Adrenal gland (tissue), 9 donors: ENCODE measurements at regions not wholly inside any gene's neighbourhood (a gene's known extent, or its start where the extent isn't known, plus 50 kb on each side); places are given as distances from the start of the nearest gene placed in this dataset.

ENCODE experiments used
- DNase-seq, 7 donors: peaks; one replicate each; pipeline ENCODE4 v3.0.0-alpha.2; 2019 to 2020
- H3K27ac ChIP-seq, 5 donors: fragments of 200-600 bp; sonication (generic) in 4 of 5; 1 replicate in 3 of 5; 2 replicates in 2 of 5; pipeline versions ENCODE4 v1.5.1 to v1.8.0; 2016 to 2020; ENCODE audit warnings: mild to moderate bottlenecking in 1 of 5
- H3K27me3 ChIP-seq: fragments of 200-600 bp; 2 replicates; pipeline ENCODE4 v1.8.0; 2021
- H3K36me3 ChIP-seq, 2 donors: fragments of 200-600 bp; replicated peaks in 1 of 2; 1 replicate in 1 of 2; 2 replicates in 1 of 2; pipeline versions ENCODE4 v1.5.1 to v1.8.0; 2018 to 2022
- H3K4me1 ChIP-seq, 2 donors: fragments of 200-600 bp; replicated peaks in 1 of 2; 1 replicate in 1 of 2; 2 replicates in 1 of 2; pipeline versions ENCODE4 v1.5.1 to v1.8.0; 2018 to 2021
- H3K4me3 ChIP-seq, 4 donors: fragments of 200-600 bp; sonication (generic) in 3 of 4; one replicate each; pipeline ENCODE4 v1.5.1; 2016 to 2018
- H3K9me3 ChIP-seq, 3 donors: fragments of 200-600 bp; sonication (generic) in 1 of 3; replicated peaks in 1 of 3; 1 replicate in 2 of 3; 2 replicates in 1 of 3; pipeline versions ENCODE4 v1.5.1 to v1.8.0; 2016 to 2021
- POLR2A ChIP-seq, 2 donors: fragments of 450-650 bp; IDR thresholded peaks; one replicate each; pipeline ENCODE4 v1.6.1; 2017; ENCODE audit warnings: antibody characterized with exemption in 2 of 2, mild to moderate bottlenecking in 2 of 2, moderate library complexity in 1 of 2
- WGBS, 4 donors: extraction: QIAGEN DNeasy Blood & Tissue Kit in 2 of 4; methylation state at CpG; one replicate each; pipeline versions ENCODE4 v1.1.5 to v1.1.7; 2013 to 2017; 5-methylcytosine and 5-hydroxymethylcytosine counted together
- intact Hi-C, 2 donors: fragments of 100-400 bp; cut with DNase I; formaldehyde crosslinking; loops; one replicate each; pipeline versions ENCODE4 v1.14.1 to v1.15.0; 2022 to 2023
- TF ChIP-seq, protein P1 (sequence below), 6 experiments: fragments of 450-650 bp in 4 of 6; fragments of 200-600 bp in 2 of 6; sonication (generic) in 1 of 6; IDR thresholded peaks; 1 replicate in 5 of 6; 2 replicates in 1 of 6; pipeline versions ENCODE4 v1.5.1 to v1.8.0; 2016 to 2021; ENCODE audit warnings: antibody characterized with exemption in 6 of 6, mild to moderate bottlenecking in 2 of 6, moderate library complexity in 1 of 6
- donor health status: healthy with polysubstance abuse.
- donor health status: Bipolar disorder and iron deficiency.
- donor health status: DM: yes; HTN: yes; CAD: no.
- donor health status: DM: no; HTN: no; CAD: no.
- donor health status: DM: no; HTN: no; CAD: no.

DNA sequence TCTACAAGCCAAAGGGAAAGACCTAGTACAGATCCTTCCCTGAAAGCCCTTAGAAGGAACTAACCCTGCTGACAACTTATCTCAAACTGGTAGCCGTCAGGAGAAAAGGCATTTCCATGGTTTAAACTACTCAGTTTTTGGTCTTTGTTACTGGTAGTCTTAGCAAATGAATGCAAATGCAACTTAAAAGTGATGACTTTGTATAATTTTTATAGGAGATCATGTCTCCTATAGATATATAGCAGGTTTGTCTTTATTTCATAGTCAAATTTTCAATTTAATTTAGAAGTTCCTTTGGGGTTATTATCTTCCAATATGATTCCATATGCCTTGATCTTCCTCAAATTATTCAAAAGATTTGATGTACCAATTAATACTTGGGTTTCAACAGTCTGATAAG is 1173.0 kb upstream of the CNTN5 start:
- Histone ChIP-seq H3K27me3 (no peaks in the 10 kb centered on the region), H3K9me3 (no peaks in the 10 kb centered on the region), H3K27ac (no peak overlapping the region), H3K36me3 (no peaks in the 10 kb centered on the region), H3K4me1 (no peaks in the 10 kb centered on the region), H3K4me3 (no peak overlapping the region)
- intact Hi-C loops, result no loop called here
- 75 to 88% (median 84%) methylated on average over 1 of the region's 1 CpG for WGBS, 4 donors
- TF ChIP-seq, protein P1, sequence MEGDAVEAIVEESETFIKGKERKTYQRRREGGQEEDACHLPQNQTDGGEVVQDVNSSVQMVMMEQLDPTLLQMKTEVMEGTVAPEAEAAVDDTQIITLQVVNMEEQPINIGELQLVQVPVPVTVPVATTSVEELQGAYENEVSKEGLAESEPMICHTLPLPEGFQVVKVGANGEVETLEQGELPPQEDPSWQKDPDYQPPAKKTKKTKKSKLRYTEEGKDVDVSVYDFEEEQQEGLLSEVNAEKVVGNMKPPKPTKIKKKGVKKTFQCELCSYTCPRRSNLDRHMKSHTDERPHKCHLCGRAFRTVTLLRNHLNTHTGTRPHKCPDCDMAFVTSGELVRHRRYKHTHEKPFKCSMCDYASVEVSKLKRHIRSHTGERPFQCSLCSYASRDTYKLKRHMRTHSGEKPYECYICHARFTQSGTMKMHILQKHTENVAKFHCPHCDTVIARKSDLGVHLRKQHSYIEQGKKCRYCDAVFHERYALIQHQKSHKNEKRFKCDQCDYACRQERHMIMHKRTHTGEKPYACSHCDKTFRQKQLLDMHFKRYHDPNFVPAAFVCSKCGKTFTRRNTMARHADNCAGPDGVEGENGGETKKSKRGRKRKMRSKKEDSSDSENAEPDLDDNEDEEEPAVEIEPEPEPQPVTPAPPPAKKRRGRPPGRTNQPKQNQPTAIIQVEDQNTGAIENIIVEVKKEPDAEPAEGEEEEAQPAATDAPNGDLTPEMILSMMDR (IDR thresholded peaks at IDR 0.05), result no peak
- no peak for TF ChIP-seq POLR2A (IDR thresholded peaks at IDR 0.05)
- no peak for DNase-seq

DNA sequence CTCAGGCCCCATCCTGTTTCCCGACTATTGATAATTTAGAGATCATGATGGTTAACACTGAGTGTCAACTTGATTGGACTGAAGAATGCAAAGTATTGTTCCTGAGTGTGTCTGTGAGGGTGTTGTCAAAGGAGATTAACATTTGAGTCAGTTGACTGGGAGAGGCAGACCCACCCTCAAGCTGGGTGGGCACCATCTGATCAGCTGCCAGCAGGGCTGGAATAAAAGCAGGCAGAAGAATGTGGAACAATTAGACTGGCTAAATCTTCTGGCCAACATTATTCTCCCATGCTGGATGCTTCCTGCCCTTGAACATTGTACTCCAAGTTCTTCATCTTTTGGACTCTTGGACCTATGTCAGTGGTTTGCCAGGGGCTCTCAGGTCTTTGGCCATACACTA is 1170.0 kb upstream of the CNTN5 start:
- intact Hi-C loops, result no loop called here
- H3K27ac ChIP-seq, result no peak overlapping the region
- no peaks in the 10 kb centered on the region for H3K4me1 ChIP-seq
- H3K27me3 ChIP-seq, result no peaks in the 10 kb centered on the region
- H3K4me3 ChIP-seq, result no peak overlapping the region
- WGBS, 4 donors, result 72 to 93% (median 79%) methylated on average over 1 of the region's 1 CpG
- H3K36me3 ChIP-seq, result no peaks in the 10 kb centered on the region
- no peak for DNase-seq
- no peaks in the 10 kb centered on the region for H3K9me3 ChIP-seq
- no peak for TF ChIP-seq POLR2A (IDR thresholded peaks at IDR 0.05)
- TF ChIP-seq, protein P1 (IDR thresholded peaks at IDR 0.05), result no peak

DNA sequence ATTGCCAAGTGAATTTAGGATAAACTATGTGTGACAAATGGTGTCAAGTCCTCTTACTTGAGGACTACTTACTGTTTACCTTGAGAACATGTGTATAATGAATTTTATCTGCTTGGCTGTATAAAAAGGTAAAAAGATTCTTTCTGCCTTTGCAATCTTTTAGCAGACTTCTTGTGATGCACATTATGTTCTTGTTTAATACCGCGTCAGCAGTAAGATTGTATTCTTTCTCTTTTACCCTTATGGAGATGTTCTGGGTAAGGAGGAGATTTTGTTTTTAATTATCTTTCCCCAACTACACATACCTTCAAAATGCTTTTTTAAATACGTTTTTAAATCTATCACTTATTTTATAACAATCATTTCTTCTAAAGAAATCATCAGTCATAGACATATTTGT is 1166.4 kb upstream of the CNTN5 start:
- 54 to 78% (median 64%) methylated on average over 3 of the region's 3 CpGs for WGBS, 4 donors
- Histone ChIP-seq H3K36me3 (no peaks in the 10 kb centered on the region), H3K9me3 (no peaks in the 10 kb centered on the region), H3K27me3 (no peaks in the 10 kb centered on the region), H3K27ac (no peak overlapping the region), H3K4me1 (no peaks in the 10 kb centered on the region), H3K4me3 (no peak overlapping the region)
- TF ChIP-seq, protein P1 (IDR thresholded peaks at IDR 0.05), result no peak
- TF ChIP-seq POLR2A (IDR thresholded peaks at IDR 0.05), result no peak
- intact Hi-C loops, result no loop called here
- DNase-seq, result no peak

DNA sequence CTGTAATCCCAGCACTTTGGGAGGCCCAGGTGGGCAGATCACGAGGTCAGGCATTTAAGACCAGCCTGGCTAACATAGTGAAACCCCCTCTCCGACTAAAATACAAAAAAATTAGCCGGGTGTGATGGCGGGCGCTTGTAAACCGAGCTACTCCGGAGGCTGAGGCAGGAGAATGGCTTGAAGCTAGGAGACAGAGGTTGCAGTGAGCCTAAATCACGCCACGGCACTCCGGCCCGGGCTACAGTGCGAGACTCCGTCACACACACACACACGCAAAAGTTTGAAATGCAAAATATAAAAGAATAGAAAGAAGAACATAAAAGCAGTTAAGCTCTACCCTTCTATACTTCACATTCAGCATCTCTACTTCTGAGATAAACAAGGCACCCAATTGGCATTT is 1165.9 kb upstream of the CNTN5 start:
- H3K36me3 ChIP-seq, result no peaks in the 10 kb centered on the region
- no peaks in the 10 kb centered on the region for H3K4me1 ChIP-seq
- no peak overlapping the region for H3K27ac ChIP-seq
- 86 to 91% (median 89%) methylated on average over 14 of the region's 14 CpGs for WGBS, 4 donors
- intact Hi-C loops, result no loop called here
- no peak for DNase-seq
- H3K27me3 ChIP-seq, result no peaks in the 10 kb centered on the region
- H3K4me3 ChIP-seq, result no peak overlapping the region
- TF ChIP-seq POLR2A (IDR thresholded peaks at IDR 0.05), result no peak
- TF ChIP-seq, protein P1 (IDR thresholded peaks at IDR 0.05), result no peak
- H3K9me3 ChIP-seq, result no peaks in the 10 kb centered on the region
